ENCODE measurements at regions not wholly inside any gene's neighbourhood (a gene's known extent, or its start where the extent isn't known, plus 50 kb on each side); places are given as distances from the start of the nearest gene placed in this dataset.

DNA sequence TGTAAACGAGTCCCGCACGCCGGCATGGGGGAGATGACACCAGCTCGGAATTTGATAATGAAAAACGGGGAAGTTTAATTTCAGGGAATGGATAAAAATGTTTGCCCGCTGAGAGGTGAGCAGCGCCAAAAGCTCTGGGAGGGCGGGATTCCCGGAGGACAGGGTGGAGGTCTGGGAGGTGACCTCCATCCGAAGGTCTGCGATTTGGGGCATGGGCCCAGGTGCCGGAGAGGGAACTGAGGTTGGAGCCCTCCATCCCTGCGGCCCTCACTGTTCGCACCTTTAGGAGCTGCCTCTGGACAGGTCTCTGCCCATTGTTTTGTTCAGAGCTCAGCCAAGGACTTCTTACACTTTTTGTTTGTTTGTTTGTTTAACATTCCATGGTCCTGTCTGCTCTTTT lies 129.8 kb downstream of the URI1 start:
- TF ChIP-seq, protein P1, sequence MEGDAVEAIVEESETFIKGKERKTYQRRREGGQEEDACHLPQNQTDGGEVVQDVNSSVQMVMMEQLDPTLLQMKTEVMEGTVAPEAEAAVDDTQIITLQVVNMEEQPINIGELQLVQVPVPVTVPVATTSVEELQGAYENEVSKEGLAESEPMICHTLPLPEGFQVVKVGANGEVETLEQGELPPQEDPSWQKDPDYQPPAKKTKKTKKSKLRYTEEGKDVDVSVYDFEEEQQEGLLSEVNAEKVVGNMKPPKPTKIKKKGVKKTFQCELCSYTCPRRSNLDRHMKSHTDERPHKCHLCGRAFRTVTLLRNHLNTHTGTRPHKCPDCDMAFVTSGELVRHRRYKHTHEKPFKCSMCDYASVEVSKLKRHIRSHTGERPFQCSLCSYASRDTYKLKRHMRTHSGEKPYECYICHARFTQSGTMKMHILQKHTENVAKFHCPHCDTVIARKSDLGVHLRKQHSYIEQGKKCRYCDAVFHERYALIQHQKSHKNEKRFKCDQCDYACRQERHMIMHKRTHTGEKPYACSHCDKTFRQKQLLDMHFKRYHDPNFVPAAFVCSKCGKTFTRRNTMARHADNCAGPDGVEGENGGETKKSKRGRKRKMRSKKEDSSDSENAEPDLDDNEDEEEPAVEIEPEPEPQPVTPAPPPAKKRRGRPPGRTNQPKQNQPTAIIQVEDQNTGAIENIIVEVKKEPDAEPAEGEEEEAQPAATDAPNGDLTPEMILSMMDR (IDR thresholded peaks at IDR 0.05; ENCODE audit: insufficient read depth, low read depth, low read length), result no peak
- H3K4me3 ChIP-seq (ENCODE audit: low read depth, low read length), result no peak overlapping the region
- DNase-seq (ENCODE audit: low read depth), result no peak

DNA sequence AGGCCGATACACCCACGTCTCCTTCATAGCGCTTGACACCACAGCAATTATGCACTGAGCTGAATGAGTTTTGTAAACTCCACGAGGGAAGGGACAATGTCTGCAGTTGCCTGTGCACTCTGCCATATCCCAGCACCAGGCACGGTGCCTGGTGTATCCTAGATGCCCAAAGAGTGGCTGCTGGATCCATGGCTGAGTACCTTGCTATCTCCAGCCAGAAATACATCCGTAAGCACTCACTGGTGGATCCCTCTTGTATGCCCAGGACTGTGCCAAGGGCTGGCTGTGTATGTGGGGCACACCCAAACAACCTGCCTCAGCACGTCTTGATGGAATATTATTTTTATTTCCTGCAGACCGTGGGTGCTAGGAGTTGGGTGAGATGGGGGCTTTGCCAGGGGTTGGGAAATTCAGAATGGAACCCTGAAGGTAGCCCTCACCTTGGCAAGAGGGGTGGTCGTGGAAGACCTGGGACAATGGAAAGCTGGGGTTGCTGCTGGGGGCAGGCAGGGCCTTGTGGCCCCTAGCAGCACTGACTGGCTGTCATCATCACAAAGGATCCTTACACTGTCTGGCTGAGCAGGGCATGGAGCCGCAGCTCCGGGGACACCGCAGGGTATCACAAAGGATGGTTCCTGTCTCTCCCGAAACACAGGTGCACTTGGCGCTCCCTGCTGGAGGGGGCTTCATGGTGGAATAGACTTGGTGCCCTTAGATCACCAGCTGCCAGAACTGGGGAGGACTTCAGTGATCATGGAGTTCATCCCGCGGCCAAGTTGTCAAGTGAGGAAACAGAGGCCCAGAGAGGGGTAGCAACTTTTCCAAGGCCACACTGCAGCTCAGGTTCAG lies 131.3 kb downstream of the URI1 start:
- H3K4me3 ChIP-seq (ENCODE audit: low read depth, low read length), result no peak overlapping the region
- TF ChIP-seq, protein P1 (IDR thresholded peaks at IDR 0.05; ENCODE audit: insufficient read depth, low read depth, low read length), result no peak
- no peak for DNase-seq (ENCODE audit: low read depth)

- TF ChIP-seq, protein P1 (IDR thresholded peaks at IDR 0.05; ENCODE audit: insufficient read depth, low read depth, low read length), result no peak
- DNase-seq (ENCODE audit: low read depth), result no peak
- H3K4me3 ChIP-seq (ENCODE audit: low read depth, low read length), result no peak overlapping the region
Measured at GRCh38 chr19:30074096-30074495, 132.1 kb downstream of the URI1 start.

DNA sequence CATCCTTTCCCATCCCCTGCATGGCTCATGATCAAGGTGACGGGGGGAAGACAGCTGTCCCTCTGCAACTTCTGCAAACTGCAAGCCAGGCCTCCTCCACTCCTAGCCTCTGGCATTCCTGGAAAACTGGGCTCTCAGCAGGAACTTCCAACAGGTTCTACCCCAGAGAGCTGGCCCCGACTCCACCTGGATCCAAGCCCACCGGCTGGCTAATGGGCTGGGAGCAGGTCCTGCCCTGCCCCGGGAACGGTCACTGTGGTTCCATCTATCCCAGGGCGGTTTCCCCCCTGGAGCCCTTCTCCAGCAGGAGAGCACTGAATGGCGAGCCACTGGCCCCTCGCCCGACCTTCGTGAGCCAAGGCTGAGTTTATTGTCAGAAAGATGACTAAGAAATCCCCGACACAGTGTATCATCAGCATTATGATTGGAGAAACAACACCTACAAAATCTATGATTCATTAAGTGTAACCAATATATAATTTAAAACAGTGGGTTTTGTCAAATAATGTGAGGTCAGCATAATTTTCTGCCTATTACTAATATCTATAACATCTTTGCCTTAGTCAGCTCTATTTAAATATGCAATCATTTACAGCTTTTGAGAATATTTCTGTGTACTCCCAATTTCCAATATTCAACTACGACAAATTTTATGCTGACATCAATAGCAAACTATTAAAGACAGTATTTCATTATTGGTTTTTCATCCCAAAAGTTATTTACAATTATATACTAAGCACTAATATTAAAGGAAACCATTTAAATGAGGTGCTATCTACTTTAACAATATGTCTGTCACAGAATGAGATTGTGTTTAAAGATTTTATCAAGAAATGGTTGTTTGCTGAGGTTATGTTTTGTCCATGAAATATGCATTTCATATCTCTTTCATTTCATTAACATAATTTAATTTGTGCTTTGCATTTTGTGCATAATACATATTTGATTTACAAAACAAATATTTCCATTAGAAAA lies 133.0 kb downstream of the URI1 start:
- H3K4me3 ChIP-seq (ENCODE audit: low read depth, low read length), result no peak overlapping the region
- TF ChIP-seq, protein P1 (IDR thresholded peaks at IDR 0.05; ENCODE audit: insufficient read depth, low read depth, low read length), result no peak
- DNase-seq (ENCODE audit: low read depth), result no peak

GRCh38 chr19:30076101-30076551 lies 134.1 kb downstream of the URI1 start:
- no peak overlapping the region for H3K4me3 ChIP-seq (ENCODE audit: low read depth, low read length)
- DNase-seq (ENCODE audit: low read depth), result no peak
- TF ChIP-seq, protein P1 (IDR thresholded peaks at IDR 0.05; ENCODE audit: insufficient read depth, low read depth, low read length), result no peak

DNA sequence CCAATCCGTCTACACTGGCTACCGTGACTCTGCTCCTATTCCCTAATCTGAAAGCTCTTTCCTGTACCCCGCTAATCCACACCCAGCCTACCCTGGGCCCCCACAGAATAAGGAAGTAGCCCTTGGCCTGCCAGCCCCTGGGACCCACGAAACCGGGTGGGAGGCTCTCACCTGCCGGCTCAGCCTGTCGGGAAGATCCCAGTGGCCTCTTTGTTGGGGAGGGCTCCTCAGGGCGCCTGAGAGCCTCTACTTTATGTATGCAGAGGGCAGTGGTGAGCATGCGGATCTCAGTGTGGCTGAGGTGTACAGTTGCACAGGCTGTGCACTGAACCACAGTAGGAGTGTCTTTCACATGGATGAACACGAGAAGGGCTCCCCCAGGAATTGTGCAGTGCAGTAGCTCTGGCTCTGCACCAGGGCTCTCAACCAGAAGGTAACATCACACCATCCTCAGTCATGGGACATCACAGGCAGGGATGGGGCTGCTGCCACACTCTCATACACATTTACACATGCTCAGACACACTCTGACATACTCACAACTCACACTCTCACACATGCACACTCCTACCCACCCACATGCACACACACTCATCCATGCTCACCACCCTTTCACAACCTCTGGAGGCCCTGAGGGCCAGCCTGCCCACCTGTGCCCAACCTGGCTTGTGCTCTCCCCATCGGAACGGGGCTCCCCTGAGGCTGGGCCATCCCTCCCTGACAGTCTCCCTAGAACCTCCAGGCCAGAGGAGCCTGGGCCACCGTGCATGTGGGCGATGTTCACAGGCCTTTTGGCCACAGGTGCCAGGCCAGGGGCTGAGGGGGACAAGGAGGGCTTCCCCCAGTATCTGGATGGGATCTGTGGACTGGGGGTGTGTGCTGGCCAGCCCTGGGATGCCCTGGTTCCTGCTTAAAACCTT lies 135.0 kb downstream of the URI1 start:
- TF ChIP-seq, protein P1 (IDR thresholded peaks at IDR 0.05; ENCODE audit: insufficient read depth, low read depth, low read length), result no peak
- H3K4me3 ChIP-seq (ENCODE audit: low read depth, low read length), result no peak overlapping the region
- DNase-seq (ENCODE audit: low read depth), result no peak
